Suppressor macrophage treated with lipopolysaccharide for 1 hour (primary cell): ENCODE measurements at regions not wholly inside any gene's neighbourhood (a gene's known extent, or its start where the extent isn't known, plus 50 kb on each side); places are given as distances from the start of the nearest gene placed in this dataset.
"Not testable (repeated sequence)": the region's sequence is repeated elsewhere in the genome, so short reads cannot be mapped to it uniquely, and the experiment has no call there.

Experiments used
- DNase-seq, 3 donors: peaks; one replicate each; pipeline ENCODE4 v3.0.0-alpha.2; 2020 to 2022

GRCh38 chr2:42987112-42987922 is 194.9 kb upstream of the HAAO start:
- DNase-seq: no peak

- no peak for DNase-seq
These were observed 192.2 kb upstream of the HAAO start for GRCh38 chr2:42984617-42985016.

GRCh38 chr2:42984081-42984480 is 191.7 kb upstream of the HAAO start:
- DNase-seq: no peak

- DNase-seq: no peak
These were observed 188.5 kb upstream of the HAAO start for GRCh38 chr2:42980764-42981416.

GRCh38 chr2:42979870-42980763 is 187.7 kb upstream of the HAAO start:
- no peak for DNase-seq

- no peak for DNase-seq
These were observed 187.1 kb upstream of the HAAO start for GRCh38 chr2:42979416-42979869.

GRCh38 chr2:42978887-42979415 is 186.6 kb upstream of the HAAO start:
- no peak for DNase-seq

- no peak for DNase-seq
These were observed 185.9 kb upstream of the HAAO start for GRCh38 chr2:42978175-42978886.

GRCh38 chr2:42977270-42978174 is 185.1 kb upstream of the HAAO start:
- DNase-seq: peak in 2 of 3 donors; percentile 49 to 72

GRCh38 chr2:42976351-42976750 is 184.0 kb upstream of the HAAO start:
- peak; percentile 82 to 87 (median 86) for DNase-seq

GRCh38 chr2:42974721-42975717 is 182.6 kb upstream of the HAAO start:
- peak; percentile 50 to 78 (median 65) for DNase-seq

- DNase-seq: no peak
These were observed 181.9 kb upstream of the HAAO start for GRCh38 chr2:42974169-42974720.

GRCh38 chr2:42973726-42974125 is 181.3 kb upstream of the HAAO start:
- DNase-seq: peak; percentile 36 to 68 (median 55)

- not testable (repeated sequence) for DNase-seq
These were observed 180.6 kb upstream of the HAAO start for GRCh38 chr2:42972933-42973516.

- no peak for DNase-seq
These were observed 179.8 kb upstream of the HAAO start for GRCh38 chr2:42971947-42972736.

- no peak for DNase-seq
These were observed 179.0 kb upstream of the HAAO start for GRCh38 chr2:42971381-42971780.

GRCh38 chr2:42970151-42970550 is 177.8 kb upstream of the HAAO start:
- no peak for DNase-seq
